UCSD-AML1 (cell line): ENCODE measurements at regions not wholly inside any gene's neighbourhood (a gene's known extent, or its start where the extent isn't known, plus 50 kb on each side); places are given as distances from the start of the nearest gene placed in this dataset.

ENCODE experiments used
- DNase-seq: peaks from one replicate; lab custom pipeline; 2025; ENCODE audit not compliant: unreplicated experiment; lab: John Stamatoyannopoulos, UW

DNA sequence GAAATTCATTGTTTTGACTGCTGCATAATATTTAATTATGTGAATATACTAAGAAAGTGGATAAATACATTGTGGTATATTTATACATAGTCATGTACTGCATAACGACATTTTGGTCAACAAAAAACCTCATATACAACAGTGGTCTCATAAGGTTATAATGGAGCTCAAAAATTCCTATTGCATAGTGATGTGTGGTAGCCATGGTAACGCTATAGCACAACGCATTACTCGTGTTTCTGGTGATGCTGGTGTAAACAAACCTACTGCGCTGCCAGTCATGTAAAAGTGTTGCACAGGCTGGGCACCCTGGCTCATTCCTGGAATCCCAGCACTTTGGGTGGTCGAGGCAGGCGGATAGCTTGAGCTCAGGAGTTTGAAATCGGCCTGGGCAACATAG, 52.6 kb upstream of the NHLH2 start:
- no peak for DNase-seq

DNA sequence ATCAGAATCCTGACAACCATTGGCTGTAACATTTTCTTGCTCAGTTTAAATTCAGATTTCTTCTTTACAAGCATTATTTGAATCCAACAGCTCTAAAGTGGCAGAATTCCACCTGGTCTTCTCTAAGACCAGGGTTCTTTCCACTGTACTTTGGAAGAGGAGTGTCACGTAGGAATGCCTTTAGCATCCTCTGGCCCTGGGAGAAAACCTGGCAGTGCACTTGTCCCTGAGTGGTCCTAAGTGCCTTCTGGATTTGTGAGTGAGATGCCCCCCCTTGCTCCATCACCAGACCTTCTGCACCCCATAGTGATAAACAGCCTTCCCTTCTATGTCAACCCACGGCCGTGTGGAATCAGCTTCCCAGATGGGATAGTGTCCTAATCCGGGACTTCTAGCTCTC, 57.1 kb upstream of the NHLH2 start:
- no peak for DNase-seq

DNA sequence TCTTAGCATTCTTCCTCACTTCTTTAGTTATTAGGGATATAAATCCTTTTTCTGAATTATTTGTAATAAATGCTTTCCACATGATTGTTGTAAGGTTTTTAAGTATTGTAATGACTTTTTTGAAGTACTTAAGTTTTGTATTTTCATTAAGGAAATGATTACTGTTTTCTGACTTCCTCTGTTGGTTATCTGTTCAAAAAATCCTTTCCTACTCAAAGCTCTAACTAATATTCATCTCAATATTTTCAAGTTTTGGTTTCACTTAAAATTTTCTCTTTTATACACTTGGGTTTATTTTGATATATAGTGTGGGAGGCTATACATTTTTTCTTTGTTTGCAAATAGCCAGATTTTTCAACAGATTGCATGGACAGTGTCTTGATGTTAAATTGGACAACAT, 59.9 kb upstream of the NHLH2 start:
- no peak for DNase-seq

DNA sequence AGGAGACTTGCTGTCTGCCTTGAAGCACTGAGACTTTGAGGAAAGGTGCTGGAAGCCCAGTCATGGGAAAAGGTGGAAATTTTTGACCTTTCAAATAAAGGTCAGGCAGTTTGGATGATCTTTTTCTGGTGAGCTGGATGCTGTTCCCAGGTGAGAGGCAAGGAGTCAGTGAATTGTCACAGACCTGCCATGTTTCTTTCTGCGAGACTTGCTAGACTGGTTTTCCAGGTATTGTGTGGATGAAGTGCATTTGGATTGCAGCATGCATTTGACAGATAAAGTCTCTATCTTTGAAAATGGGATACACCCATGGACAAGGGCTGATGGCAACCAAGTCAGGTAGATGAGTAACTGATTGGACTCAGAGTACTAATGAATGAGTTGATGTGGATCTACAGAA, 65.7 kb upstream of the NHLH2 start:
- no peak for DNase-seq

DNA sequence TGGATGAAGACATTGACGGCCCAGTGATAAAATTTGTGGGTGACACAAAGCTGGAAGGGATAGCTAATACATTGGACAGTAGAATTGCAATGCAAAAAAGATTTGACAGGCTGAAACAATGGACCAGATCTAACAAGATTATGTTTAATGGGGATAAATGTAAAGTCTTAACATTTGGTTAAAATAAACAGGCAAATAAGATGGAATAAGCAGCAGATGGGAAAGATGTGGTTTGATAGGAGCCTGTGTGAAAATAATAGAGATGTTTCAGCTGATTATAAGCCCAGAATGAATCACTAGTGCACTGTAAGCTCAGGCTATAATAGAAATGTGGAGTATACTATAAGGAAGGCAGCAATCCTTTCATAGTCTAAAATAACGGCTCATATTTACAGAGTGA, 66.2 kb upstream of the NHLH2 start:
- no peak for DNase-seq

DNA sequence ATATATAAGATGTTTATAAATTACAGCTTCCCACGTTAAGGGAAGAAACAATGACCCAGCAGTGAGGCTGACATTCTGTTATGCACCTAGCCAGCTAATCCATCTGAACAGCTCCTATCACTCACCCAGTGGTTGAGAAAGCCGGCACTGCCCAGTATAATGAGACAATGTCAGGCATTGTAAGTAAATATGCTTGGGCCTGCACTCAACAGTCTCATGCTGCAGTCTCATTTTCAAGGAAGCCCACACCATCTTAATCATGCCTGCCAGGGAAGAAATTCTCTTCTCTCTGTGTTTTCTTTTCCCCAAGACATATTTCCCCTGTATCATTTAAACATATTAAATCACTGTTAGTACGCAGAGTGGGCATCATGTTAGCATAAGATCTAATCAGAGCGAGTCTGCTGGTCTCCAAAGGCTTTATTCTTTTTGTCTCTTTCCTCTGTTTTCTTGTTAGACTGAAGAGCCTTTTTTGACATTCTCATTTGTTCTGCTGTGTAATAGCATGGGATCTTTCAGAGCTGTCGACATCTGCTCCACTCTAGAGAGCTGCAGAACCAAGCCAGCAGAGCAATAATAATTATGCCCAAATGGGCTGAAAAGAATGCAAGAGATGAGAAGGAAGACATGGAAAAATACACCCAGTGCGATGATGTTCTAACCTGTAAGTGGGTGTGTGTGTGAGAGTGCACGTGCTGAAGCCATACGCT, 67.6 kb upstream of the SLC22A15 start:
- DNase-seq, result no peak

DNA sequence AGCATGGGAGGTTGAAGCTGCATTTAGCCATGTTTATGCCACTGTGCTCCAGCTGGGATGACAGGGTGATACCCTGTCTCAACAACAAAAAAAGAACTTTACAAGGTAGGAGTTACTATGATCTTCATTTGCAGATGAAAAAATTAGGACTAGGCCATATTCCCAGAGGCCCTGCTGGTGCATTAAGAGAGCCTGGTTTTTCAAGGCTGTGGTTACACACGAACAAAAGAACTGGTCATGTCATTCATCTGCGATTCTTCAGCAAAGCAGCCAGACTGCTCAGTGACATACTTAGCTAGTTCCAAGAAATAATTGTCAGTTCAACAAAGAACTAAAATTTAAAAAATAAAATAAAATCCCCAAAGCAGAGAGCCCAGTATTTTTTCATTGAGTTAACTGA, 66.1 kb upstream of the SLC22A15 start:
- no peak for DNase-seq

DNA sequence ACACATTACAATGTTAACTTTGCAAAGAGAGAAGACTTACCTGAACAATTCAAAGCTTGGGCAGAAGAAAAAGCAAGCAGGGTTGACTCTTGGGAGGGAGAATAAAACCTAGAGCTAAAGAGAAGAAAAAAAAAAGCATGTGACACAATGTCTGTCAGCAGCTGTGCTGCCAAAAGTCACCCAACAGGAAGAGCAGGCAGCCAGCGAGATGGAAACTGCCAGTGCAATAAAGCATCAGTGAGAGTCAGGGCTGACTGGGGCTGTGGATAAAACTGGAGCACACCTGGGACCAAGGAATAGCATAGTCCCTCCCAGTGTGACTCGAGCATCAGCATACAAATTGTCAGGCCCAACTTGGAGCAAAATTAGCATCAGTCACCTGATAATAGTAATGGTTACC, 65.0 kb upstream of the SLC22A15 start:
- DNase-seq, result peak; percentile 20

DNA sequence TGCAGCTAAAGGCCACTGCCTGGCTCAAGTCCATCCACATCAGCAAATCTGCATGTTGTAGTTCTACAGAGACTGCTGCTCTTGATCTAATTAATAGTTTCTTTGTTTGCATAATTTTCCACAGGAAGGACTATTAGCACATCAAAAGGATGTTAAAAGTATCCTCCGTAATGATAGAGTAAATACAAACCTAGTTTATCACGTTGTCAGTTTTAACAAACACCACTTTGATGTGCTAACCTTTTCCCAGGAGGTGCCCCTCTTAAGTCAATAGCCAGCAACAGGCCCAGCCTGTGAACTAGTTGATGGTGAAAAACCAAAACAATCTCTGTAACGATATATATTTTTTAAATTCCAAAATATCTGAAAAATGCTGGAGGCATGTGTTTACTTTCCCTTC, 64.2 kb upstream of the SLC22A15 start:
- DNase-seq, result no peak

DNA sequence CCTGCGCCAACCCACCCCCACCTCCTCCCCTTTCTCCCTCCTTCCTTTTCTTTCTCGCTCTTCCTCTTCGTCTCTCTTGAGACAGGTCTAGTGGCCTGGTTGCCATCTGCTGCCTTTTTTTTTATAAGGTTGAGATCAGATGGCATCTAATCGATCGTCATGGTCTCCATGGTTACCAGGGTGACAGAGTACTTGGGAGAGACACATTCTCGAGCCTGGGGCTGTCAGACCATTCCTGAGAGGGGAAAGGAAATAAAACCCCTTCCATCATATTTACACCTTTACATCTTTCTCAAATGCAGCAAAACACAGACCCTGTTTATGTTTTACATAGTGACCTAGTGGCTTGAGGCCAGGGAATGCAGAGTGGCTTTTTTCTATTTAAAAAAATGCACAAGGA, 53.5 kb upstream of the SLC22A15 start:
- DNase-seq, result no peak

DNA sequence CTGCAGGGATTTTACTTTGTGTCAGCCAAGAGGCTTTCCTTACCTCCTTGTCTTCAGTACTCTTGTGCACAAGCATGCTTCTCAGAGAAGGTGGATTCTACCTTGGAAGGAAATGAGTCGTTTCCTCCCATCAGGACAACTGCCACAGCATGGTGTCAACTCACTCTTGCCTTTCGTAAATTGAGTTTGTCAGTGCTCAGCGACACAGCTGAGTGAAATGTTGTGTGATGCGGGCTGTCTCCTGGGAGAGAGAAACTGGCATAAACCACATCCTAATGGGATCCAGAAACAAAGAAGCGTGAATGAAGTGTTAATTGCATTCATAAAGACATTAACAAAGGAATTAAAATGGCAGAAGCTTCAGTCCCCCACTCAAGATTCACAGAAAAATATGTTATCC, 51.5 kb upstream of the SLC22A15 start:
- DNase-seq, result peak; percentile 23

DNA sequence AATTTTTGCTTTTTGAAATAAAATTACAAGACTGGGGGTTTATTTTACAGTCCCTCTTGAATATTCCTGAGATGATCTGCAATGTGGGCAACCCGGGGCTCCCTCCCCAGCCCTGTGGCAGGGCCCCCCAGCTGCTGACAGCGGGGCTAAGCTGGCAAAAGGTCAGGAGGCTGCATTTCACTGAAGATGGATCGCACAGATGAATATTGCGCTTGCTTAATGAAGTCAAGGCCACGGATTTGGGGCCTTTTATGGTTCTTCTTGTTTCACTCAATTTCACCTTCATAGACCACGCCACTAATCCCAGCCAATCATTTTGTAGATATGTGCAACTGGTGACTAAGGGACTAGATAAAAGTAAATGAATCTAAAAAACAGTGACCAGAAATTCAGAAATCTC, 50.8 kb upstream of the SLC22A15 start:
- no peak for DNase-seq
